Activated CD4-positive, alpha-beta T cell treated with anti-CD3 and anti-CD28 coated beads, Interleukin-2, amount 50 U/mL, for 24 hours (primary cell): ENCODE measurements at regions not wholly inside any gene's neighbourhood (a gene's known extent, or its start where the extent isn't known, plus 50 kb on each side); places are given as distances from the start of the nearest gene placed in this dataset.

Experiments used
- DNase-seq, 2 donors: peaks; one replicate each; pipeline ENCODE4 v3.0.0-alpha.2; 2020; ENCODE audit warnings: low read depth in 1 of 2, low spot score in 1 of 2

DNA sequence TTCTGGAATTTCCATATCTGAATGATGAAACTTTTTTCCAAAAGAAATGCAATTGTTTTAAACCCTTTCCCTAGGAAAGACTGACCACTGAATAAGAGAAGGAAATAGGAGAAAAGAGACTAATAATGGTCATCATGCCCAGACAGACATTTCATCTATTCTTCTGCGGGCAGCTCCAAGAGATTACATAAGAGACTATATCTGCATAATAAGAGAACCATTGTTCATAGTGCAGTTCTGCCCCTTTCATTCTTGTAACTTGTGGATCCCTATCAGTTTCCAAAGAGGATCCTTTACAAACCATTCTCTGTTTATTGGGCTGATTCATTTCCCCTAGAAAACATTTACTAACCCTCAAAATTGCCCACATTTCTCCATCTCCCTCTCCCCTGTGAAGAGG lies 197.8 kb downstream of the FSCB start:
- DNase-seq: no peak

DNA sequence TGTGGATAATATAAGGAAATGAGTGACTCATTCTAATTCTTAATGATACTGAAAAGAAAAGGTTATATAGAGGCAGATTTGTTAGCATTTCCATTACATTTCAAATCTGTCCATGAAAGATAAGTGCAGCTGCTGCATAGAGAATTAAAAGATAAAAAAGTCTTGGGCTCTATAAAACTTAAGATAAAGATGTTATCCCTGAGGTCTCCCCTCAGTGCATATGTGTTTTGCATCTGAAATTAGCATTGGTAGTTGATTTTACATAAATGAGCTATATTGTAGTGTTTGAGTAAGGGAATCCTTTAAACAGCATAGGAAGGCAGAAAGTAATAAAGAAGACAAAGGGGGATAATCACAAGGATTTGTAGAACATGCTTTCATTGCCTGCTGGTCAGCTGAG lies 206.2 kb downstream of the FSCB start:
- DNase-seq: no peak

DNA sequence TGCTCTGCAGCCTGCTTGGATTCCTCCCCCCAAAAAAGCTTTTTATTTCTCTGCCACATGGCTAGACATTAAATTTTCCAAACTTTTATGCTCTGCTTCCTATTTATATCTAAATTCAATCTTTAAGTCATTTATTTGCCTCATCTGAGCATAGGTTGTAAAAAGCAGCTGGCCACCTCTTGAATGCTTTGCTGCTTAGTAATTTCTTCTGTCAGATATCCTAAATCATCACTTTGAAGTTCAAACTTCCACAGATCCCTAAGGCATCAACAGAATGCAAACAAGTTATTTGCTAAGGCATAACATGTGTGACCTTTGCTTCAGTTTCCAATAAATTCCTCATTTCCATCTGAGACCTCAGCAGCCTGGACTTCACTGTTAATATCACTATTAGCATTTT lies 209.6 kb downstream of the FSCB start:
- DNase-seq: no peak

DNA sequence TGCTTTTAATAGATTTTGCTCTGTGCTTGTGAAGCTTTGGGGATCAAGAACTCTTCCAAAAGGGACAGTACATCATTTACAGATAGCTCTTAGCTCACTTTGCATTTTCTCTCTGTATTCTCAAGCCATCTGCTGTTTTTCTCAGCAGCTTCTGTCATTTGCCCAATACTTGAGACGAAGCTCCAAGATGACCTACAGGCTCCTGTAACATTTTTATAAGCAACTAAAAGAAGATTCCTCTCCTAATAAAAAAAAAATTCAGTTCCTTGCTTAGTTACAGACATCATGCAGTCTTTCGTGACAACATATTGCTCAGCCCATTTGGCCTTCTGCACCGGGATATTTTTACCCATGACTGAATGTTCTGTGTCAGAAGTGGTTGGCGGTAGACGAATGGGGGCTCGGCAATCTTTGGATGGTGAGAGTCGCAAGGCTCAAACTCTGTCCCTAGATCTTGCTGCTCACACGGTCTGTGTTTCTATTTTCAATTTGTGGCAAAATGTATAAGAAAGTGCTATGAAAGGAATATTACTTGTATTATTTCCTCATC lies 215.6 kb downstream of the FSCB start:
- DNase-seq: no peak

DNA sequence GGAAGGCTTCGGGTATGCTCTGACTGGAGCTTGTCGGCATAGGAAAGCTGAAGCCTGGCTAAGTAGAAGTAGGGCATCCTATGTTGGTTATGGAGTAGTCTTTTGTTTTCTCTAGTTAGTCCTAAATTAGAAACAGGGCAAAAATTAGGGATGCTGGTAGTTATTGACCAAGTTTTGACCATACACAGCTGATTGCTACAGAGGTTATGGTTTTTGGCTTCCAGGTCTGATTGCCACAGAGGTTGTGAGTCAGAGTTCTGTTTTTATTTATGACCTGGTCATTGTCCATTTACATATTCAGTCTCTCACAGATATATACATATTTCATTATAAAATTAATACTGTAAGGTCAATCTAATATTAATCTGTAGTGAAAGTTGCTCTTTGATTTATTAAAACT lies 219.2 kb downstream of the FSCB start:
- no peak for DNase-seq

DNA sequence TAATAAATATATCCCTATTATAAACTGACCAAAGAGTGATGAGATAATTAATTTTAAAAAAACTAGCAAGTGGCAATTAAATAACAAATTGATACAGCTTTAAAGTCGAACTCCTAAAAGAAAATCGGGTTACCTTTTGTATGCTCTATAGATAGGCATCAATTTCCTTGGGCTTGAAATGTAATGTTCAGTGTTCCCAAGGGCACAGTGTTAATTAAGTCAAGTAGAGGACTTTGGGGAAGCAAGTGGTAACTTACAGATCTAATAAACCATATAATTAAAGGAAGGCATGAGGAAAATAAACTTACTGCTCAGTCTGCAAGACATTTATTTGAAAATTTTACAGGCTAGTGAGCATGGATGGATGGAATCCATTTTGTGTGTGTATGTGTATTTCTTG lies 220.9 kb downstream of the FSCB start:
- no peak for DNase-seq

DNA sequence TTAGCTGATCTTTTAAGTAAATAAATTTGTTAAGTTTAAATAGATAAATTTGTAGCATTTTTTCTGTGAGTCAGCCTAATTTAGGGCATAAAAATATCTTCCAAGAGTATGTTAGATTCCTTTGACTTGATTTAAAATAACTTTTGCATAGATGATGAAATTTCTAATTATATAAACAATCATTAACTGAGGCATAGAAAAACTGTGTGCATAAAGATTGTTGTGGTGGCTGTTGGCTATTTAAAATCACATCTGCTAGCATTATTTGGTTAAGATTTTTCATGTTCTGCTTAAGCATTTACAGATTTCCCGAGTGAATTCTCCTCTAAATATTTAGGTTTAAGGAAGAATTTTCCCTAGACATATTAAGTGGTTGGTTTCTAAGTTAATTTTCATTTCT lies 223.2 kb downstream of the FSCB start:
- no peak for DNase-seq

DNA sequence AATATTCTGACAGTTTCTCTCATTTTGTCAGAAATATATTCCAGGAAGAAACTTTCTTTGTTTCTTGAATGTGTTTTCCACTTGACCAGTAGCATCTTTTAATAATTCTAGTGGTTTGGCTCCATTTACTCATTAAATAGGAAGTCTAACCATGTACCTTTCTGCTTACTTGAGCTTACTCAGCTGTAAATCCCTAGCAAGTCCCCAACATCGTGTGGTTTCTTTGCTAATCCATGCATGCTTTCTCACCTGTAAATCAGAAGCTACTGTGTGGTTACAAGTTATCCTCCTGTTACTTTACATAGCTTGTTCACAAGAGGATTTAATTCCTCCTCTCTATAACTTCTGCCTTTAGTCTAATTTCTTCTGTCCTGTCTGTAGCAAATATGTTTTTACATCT lies 227.7 kb downstream of the FSCB start:
- no peak for DNase-seq

DNA sequence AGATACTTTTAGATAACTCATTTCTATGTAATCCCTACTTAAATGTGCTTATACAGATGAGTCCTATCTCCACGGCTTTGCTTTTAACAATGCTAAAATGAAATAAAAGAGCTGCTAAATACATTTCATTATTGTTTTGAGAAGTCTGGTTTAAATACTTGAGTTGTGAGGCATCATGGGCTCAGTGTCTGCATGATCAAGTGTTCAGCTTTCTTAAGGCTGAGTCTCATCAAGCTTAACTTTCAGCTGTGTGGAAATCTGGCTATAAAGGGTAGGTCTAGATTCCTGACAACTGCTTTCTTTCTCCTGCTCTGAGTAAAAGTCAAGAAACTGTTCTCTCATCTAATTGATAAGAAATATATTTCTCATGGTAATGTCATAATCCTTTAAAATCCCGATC lies 235.4 kb downstream of the FSCB start:
- DNase-seq: no peak

DNA sequence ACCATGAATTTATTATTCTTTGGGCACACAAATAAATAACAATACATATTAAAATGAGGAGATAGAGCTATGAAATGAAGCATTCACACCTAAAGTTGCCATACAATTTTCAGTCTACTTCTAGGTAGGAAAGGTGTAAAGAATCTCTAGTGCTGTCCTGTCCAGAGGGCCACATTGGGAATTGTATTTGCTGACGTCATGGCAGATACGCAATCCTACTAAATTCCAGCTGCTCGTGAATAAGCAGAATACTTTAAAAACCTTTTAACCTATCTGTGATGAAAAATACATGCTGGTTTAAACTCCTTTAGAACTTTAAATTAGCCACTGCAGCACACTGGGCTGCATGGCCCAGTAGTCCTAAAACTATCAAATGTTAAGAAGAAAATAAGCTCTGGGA lies 236.1 kb downstream of the FSCB start:
- no peak for DNase-seq

DNA sequence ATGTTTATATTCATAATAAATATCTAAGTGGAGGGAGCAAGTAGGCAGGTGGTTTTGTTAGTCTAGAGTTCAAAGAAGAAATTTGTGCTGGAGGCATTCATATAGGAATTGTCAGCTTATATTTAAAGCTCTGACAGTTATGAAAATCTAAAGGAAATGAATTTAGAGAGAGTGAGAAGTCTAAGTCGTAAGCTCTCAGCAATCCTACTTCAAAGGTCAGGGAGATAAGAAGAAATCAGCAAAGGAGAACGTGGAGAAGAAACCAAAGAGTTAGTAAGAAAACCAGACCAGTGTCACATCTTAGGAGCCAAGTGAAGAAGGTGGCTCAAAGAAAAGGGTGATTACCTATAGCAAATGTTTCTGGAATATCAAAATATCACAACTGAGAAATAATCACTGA lies 241.8 kb downstream of the FSCB start:
- DNase-seq: no peak

DNA sequence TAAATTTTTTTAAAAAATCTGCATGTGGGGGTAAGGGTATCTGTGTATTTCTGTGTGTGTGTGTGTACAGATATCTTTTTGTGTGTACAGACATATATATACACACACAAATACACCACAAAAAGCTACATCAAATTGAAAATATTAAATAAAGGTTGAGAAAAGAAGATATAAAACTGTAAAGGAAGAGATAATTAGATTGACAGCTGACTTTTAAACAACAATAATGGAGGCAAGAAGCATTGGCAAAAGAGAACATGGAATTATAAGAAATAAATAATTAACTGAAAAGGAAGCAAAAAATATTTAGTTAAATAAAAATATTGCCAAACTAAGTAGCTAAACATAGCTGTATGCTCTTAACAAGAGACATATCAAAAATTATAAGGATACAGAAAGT lies 291.4 kb downstream of the FSCB start:
- DNase-seq: no peak

DNA sequence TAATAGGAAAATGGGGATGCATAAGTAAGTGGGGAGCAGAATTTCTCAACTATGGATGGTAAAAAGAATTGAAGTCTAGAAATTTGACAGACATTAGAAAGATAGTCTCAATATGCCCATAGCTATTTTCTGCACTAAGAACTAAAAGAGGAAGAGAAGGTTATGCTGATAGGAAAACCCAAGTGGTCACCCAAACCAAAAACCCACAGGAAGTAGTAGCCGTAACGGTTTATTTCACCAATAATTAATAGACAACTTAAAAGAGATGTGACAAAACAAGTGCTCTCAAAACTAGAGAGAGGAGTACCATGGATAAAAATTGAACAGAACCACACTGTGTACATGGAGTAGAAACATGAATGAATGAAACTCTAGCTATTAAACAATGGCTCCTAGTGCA lies 295.4 kb downstream of the FSCB start:
- no peak for DNase-seq

DNA sequence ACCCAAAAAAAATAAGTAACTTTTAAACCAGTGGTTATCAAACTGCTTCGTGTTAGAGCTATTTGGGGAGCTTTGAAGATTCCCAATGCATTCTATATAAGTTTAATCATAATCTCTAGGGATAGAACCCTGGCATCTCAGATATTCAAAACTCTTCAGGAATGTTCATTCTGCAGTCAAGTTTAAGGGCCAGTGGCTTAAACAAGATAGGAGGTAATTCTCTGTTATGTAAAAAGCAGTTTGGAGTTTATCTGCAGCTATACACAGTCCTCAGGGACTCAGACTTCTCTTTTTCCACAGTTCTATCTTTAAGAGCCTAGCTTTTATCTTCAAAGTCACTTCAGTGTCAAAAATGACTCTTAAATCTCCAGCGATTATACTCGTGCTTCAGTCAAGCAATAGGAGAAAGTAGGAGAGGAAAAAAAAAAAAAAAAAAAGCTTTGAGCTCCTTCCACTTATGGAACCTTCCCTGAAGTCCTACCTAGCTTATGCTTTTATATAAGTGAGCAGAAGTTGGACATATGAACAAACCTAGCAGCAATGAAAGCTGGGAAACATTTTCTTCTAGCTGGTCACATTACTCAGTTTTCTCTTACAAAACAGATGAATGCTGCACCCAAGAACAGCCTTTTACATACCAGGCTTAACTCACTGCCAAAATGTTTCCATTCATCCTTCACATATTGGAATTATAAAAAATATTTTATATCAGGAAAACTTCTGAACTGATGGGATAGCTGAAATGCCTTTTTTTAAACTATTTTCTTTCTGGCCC lies 302.8 kb downstream of the FSCB start:
- DNase-seq: no peak

DNA sequence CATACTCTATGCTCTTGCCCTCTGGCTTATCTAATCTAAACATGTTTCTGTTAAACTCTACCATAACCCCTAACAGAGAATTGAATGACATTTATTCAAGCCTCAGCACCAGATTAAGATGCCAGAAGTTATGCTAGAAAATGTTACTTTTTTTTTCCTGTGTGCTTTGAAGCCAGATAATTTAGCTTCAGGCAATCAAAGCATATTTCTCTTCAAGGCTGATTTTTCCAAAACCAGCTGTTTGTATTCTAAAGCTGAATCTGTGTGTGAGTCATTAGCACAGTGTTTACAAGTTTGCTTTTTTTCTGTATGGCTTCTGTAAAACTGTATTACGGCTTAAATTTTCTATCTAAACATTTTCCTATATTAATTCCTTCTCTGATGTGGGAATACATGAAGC lies 326.1 kb downstream of the FSCB start:
- DNase-seq: no peak

DNA sequence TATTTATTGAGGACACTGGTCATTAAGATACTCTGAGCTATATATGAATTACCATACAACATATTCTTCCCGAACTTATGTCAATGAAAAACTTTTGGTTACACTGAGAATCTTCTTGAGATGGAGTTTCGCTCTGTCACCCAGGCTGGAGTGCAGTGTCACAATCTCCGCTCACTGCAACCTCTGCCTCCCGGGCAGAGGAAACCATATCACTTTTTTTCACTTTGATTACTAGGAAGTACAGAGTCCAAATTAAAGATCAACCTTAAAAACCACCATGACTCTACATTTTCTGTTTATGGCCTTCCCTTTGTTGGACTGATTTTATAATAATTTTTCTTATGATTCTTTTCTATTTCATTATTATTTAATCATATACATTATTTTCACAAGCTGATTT lies 336.5 kb downstream of the FSCB start:
- no peak for DNase-seq

DNA sequence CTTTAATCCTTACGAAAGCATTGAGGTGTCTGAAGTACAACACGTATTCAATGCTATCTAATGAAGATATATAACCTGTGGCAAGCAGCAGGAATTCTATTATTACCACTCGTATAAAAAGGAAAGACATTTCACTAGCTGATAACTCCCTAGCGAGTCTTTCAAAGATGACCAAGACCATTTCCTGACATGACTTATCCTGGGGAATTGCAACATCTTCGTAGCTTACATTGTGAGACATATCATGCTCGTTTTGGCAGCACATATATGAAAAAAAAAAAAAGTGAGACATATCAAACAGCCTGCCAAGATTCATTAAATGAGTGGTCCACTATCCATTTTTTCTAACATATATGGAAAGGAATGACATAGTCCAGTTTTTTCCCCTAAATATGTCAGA lies 337.0 kb downstream of the FSCB start:
- no peak for DNase-seq

DNA sequence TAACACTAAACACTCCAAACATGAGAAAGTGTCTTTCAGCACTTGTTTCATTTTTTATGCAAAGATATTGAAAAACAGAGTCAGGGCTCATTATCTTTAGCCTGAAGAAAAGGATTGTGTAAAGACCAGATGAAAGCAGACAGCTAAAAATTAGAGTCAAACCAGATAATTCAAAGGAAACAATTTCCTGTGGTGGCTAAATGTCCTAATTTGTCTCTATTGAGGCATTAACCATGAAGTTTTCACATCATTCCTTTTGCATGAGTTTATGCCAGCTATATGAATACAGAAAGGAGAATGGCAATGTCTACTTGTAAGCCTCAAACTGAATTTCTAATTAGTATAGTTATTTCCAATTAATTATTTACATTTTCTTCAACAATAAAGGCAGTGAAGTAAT lies 338.5 kb downstream of the FSCB start:
- DNase-seq: no peak

DNA sequence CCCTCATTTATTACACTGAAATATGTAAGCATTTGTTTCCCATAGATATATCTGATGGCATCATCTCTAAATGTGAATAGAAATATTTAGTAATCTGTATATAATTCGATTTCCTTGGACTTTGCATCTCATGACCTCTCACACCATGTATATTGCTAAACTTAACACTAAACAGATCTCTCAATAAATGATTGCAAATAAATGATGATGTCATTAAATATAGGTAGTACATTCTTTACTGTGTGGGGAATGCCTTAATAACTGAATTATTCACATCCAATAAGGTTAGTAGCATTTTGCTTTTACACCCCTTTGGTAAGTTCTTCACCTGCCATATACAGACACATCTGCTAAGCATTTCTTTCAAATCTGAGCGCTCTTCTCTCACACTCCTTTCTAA lies 340.5 kb downstream of the FSCB start:
- DNase-seq: no peak

DNA sequence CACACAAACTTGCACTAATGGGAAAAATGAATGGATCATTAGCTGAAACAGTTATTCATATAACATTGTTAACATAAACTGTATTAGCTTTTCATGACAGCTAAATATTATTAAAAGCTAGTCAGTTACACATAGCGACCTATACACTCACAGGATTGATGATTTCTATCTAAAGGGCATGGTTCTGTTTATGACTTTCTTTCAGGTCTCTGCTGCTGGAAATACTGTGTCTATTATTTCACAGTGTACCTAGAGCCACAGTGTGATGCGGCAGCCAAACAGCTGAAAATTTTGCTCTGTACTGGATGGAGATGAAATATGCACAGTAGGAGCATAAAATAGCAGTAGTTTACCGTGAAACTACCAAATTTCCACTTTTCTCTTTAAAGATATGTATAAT lies 341.1 kb downstream of the FSCB start:
- DNase-seq: no peak

DNA sequence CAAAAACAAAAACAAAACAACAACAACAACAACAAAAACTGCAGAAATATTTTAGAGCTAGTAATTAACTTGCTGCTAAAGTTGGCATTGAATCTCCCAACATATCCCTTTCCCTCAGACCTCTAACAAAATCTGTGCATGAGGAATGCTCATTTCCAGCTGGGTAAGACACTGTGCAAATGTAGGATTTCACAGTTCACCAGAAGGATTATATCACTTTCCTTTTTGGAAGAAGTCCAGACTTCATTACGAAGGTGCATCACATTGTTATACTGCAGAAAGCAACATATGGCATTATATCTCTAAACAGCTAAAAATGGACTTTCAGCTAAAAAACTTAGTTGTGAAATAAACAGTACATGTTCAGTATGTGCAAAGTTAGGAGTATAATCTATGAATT lies 341.8 kb downstream of the FSCB start:
- no peak for DNase-seq

DNA sequence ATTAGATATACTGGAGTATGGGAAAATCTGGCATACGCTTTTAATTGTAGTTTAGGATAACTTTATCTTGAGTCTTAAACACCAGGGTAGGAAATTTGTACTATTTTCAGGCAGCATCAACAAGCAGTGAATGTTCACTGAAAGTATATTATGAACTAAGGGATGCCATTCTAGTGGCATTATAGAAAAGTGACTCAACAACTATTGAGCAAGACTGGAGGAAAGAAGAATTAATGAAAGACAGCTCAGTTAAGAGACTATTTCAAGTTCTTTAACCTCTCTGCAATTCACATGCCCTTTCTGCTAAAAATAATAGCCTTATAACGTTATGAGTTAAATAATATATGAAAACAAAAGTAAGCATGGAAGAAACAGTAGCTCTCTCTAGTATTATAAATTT lies 343.1 kb downstream of the FSCB start:
- no peak for DNase-seq

DNA sequence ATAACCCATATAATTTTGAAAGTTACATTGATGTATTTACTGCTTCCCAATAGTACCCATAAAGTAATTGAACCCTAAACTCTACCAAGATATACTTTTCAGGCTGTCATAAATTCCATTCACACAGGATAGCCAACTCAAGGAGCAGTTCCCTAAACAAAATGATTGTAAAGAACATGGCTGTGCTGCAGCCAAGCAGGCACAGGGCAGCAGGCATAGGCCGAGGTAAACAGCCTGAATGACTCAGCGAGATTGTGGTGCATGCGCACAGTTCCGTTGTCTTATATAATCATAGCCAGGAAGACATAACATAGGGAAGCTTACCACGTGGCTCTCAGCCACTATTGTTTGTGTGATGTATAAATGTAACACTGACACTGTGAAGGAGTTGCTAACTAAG lies 344.9 kb downstream of the FSCB start:
- no peak for DNase-seq
